ENCODE measurements at regions not wholly inside any gene's neighbourhood (a gene's known extent, or its start where the extent isn't known, plus 50 kb on each side); places are given as distances from the start of the nearest gene placed in this dataset.

DNA sequence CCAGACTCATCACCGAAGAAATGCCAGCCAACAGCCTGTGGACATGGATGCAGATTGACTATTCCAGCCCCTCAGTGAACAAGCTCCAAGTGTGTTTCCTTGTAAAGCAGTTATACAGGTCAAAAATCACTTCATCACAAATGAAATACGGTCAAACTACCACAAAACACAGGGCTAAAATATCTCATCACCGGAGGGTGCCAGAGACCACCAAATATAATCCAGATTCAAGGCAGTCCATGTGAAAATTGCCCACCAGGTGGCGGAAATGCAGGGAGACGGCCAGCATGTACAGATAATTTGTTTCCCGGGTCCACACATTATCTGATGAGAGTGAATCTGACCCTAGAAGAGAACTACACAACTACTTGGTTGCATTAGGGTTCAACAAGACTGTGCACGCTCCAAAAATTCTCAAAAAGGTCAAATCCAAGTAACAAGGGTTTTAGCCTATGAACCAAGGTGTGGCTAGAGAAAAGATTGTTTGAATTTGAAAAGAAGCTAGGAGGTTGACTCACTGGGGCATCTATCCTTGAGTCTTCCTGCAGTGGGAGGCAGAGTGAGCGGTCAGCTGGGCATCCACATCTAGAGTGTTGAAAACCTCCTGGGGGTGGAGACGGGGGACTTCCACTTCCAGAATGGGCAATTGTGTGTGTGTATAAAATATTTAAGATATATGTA, 71.7 kb downstream of the IGLL5 start:
- Histone ChIP-seq H3K4me3 (ENCODE audit: low read length) (no peak overlapping the region), H3K9me3 (ENCODE audit: control insufficient read depth in 1 of 2, insufficient read depth in 1 of 2, low read length in 2 of 2) (no peaks in the 10 kb centered on the region), H3K4me1 (ENCODE audit: insufficient read depth, low read length) (peaks cover 4% of the 10 kb centered on the region), H3K36me3 (ENCODE audit: insufficient read depth, low read length) (no peaks in the 10 kb centered on the region), H3K27ac (ENCODE audit: low read depth in 1 of 2, low read length in 2 of 2) (no peak overlapping the region), H3K27me3 (ENCODE audit: control insufficient read depth in 1 of 2, insufficient read depth in 2 of 2, low read length in 2 of 2) (peaks cover 0 to 10% of the 10 kb centered on the region in 2 experiments)
- TF ChIP-seq, protein P1, sequence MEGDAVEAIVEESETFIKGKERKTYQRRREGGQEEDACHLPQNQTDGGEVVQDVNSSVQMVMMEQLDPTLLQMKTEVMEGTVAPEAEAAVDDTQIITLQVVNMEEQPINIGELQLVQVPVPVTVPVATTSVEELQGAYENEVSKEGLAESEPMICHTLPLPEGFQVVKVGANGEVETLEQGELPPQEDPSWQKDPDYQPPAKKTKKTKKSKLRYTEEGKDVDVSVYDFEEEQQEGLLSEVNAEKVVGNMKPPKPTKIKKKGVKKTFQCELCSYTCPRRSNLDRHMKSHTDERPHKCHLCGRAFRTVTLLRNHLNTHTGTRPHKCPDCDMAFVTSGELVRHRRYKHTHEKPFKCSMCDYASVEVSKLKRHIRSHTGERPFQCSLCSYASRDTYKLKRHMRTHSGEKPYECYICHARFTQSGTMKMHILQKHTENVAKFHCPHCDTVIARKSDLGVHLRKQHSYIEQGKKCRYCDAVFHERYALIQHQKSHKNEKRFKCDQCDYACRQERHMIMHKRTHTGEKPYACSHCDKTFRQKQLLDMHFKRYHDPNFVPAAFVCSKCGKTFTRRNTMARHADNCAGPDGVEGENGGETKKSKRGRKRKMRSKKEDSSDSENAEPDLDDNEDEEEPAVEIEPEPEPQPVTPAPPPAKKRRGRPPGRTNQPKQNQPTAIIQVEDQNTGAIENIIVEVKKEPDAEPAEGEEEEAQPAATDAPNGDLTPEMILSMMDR (IDR thresholded peaks at IDR 0.05): peak; percentile 82
- DNase-seq (peak; percentile 55 to 84 (median 66)), ATAC-seq (ENCODE audit: poor library complexity) (no peak)
- no peaks in the 10 kb centered on the region for H3K9me3 Mint-ChIP-seq
- H3K36me3 Mint-ChIP-seq (ENCODE audit: low read depth): no peaks in the 10 kb centered on the region
- CTCF ChIA-PET: interaction anchor here (0.6 to 3.6 kb wide), 11 partner anchors 15 to 427 kb away, joined by 3 to 24 read pairs (median 4); no protein-coding TSS in a partner anchor
- H3K4me1 Mint-ChIP-seq (ENCODE audit: low read depth): peaks cover 4% of the 10 kb centered on the region
- POLR2A ChIA-PET: interaction anchor here (1.0 to 1.4 kb wide), 2 partner anchors 160 to 179 kb away, joined by 3 to 4 read pairs; no protein-coding TSS in a partner anchor
- H3K4me3 Mint-ChIP-seq: no peak overlapping the region
- H3K27ac Mint-ChIP-seq: no peak overlapping the region
- H3K27me3 Mint-ChIP-seq: peaks cover 53% of the 10 kb centered on the region
- intact Hi-C loops (cut with DNase I, micrococcal nuclease): loop anchor here (1.0 to 10.0 kb wide), 6 partner anchors 169 to 497 kb away; no protein-coding TSS in a partner anchor

DNA sequence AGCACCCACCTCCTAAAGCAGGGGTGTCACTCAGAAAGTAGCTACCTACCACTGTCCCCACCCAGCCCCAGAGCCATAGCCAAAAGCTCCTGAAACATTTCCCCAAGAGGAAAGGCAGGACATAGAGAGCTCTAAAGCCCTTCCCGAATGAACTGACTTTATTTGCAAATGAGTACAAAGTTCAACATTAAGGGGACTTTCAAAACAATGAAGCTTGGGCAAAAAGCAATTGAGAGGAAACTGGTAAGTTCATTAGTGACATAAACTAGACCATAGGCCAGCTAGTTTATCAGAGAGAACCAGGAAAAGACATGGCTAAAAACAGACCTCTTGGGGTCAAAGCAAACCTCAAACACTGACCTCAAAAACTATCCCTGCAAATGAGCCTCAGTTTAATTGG, 72.7 kb downstream of the IGLL5 start:
- H3K36me3 ChIP-seq (ENCODE audit: insufficient read depth, low read length): no peaks in the 10 kb centered on the region
- Mint-ChIP-seq H3K27me3 (peaks cover 54% of the 10 kb centered on the region), H3K36me3 (ENCODE audit: low read depth) (no peaks in the 10 kb centered on the region), H3K9me3 (no peaks in the 10 kb centered on the region), H3K27ac (no peak overlapping the region), H3K4me1 (ENCODE audit: low read depth) (no peaks in the 10 kb centered on the region), H3K4me3 (no peak overlapping the region)
- ATAC-seq (ENCODE audit: poor library complexity): no peak
- H3K27ac ChIP-seq (ENCODE audit: low read depth in 1 of 2, low read length in 2 of 2): no peak overlapping the region
- intact Hi-C loops (cut with DNase I, micrococcal nuclease): no loop called here
- H3K27me3 ChIP-seq (ENCODE audit: control insufficient read depth in 1 of 2, insufficient read depth in 2 of 2, low read length in 2 of 2): peaks cover 0 to 7% of the 10 kb centered on the region in 2 experiments
- no peaks in the 10 kb centered on the region for H3K9me3 ChIP-seq (ENCODE audit: control insufficient read depth in 1 of 2, insufficient read depth in 1 of 2, low read length in 2 of 2)
- DNase-seq: no peak
- ChIA-PET POLR2A (interaction anchor here (0.6 kb wide), 1 partner anchor 168 kb away, joined by 3 read pairs; no protein-coding TSS in a partner anchor), CTCF (interaction anchor here (0.7 to 3.6 kb wide), 6 partner anchors 168 to 426 kb away, joined by 3 to 24 read pairs (median 4); no protein-coding TSS in a partner anchor)
- no peaks in the 10 kb centered on the region for H3K4me1 ChIP-seq (ENCODE audit: insufficient read depth, low read length)
- TF ChIP-seq, protein P1 (IDR thresholded peaks at IDR 0.05): no peak
- H3K4me3 ChIP-seq (ENCODE audit: low read length): no peak overlapping the region

DNA sequence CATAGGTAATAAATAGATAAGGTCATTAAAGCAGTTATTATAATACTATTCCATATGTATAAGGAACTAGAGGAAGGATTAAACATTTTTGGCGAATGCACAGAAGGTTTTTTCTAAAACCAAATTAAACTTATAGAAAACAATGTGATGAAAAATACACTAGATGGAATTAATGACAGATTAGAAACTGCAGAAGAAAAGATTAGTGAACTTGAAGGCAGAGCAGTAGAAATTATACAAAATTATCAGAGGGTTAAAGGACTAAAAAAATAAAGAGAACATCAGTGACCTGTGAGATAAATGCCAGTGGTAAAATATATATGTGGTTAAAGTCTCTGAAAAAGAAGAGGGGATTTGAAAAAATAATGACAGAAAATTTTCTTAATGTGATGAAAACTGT, 74.0 kb downstream of the IGLL5 start:
- DNase-seq: no peak
- intact Hi-C loops (cut with DNase I, micrococcal nuclease): no loop called here
- no peaks in the 10 kb centered on the region for H3K36me3 ChIP-seq (ENCODE audit: insufficient read depth, low read length)
- no peak for ATAC-seq (ENCODE audit: poor library complexity)
- Mint-ChIP-seq H3K36me3 (ENCODE audit: low read depth) (no peaks in the 10 kb centered on the region), H3K27me3 (peaks cover 53% of the 10 kb centered on the region), H3K27ac (no peak overlapping the region), H3K4me3 (no peak overlapping the region), H3K4me1 (ENCODE audit: low read depth) (no peaks in the 10 kb centered on the region), H3K9me3 (no peaks in the 10 kb centered on the region)
- ChIA-PET POLR2A (no interaction called here), CTCF (no interaction called here)
- TF ChIP-seq, protein P1 (IDR thresholded peaks at IDR 0.05): no peak
- H3K27ac ChIP-seq (ENCODE audit: low read depth in 1 of 2, low read length in 2 of 2): no peak overlapping the region
- no peaks in the 10 kb centered on the region for H3K9me3 ChIP-seq (ENCODE audit: control insufficient read depth in 1 of 2, insufficient read depth in 1 of 2, low read length in 2 of 2)
- no peaks in the 10 kb centered on the region for H3K4me1 ChIP-seq (ENCODE audit: insufficient read depth, low read length)
- peaks cover 0 to 10% of the 10 kb centered on the region in 2 experiments for H3K27me3 ChIP-seq (ENCODE audit: control insufficient read depth in 1 of 2, insufficient read depth in 2 of 2, low read length in 2 of 2)
- H3K4me3 ChIP-seq (ENCODE audit: low read length): no peak overlapping the region
